HepG2 (cell line): ENCODE measurements at regions not wholly inside any gene's neighbourhood (a gene's known extent, or its start where the extent isn't known, plus 50 kb on each side); places are given as distances from the start of the nearest gene placed in this dataset.

Experiments used
- ATAC-seq: fragments of 200-7000 bp; cut with Tn5 transposase; 3 replicates; pipeline ENCODE4 v1.9.1; 2020; ENCODE audit warnings: mild to moderate bottlenecking, moderate library complexity
- BruUV-seq: library from RNA; stranded (reverse); fragments of 400-500 nt; replicated peaks from 2 replicates; lab custom pipeline; 2021; lab: Mats Ljungman, UMichigan
- CTCF ChIA-PET: fragments of 300-600 bp; formaldehyde crosslinking; extraction: SDS; loops from one replicate; lab custom pipeline; 2021; ENCODE audit warnings: low total read pairs, inconsistent platforms, low intra/inter-chr PET ratio; lab: Yijun Ruan, JAX
- POLR2A ChIA-PET: fragments of 350-600 bp; sonication (Branson Sonifier 250); formaldehyde crosslinking; loops from one replicate; lab custom pipeline; 2020; ENCODE audit warnings: antibody characterized with exemption, inconsistent platforms; lab: Yijun Ruan, JAX
- DNase-seq: peaks from one replicate; pipeline ENCODE4 v3.0.0-alpha.2; 2015; ENCODE audit warnings: low spot score
- FAIRE-seq: peaks from 3 replicates; lab custom pipeline; 2011; peaks lifted over from hg19 to GRCh38; lab: Jason Lieb, UNC
- H2AFZ ChIP-seq: one replicate; pipeline ENCODE4 v1.6.1; 2011; ENCODE audit warnings: low read length, inconsistent platforms
- H3K27ac ChIP-seq: fragments of 300-600 bp; 3 replicates; pipeline ENCODE4 v1.8.0; 2011; ENCODE audit warnings: mixed run types, mild to moderate bottlenecking, mixed read lengths, low read length, inconsistent platforms; ENCODE audit not compliant: insufficient read depth; ENCODE audit errors: extremely low read length
- H3K27me3 ChIP-seq, 2 experiments: fragments of 200-600 bp in 1 of 2; 2 replicates in 1 of 2; 3 replicates in 1 of 2; pipeline versions ENCODE4 v1.6.0 to v1.8.0; 2011; ENCODE audit warnings: low read length in 2 of 2, mild to moderate bottlenecking in 2 of 2, moderate library complexity in 2 of 2, inconsistent platforms in 1 of 2; ENCODE audit not compliant: insufficient read depth in 2 of 2, control insufficient read depth in 1 of 2
- H3K36me3 ChIP-seq, 2 experiments: fragments of 200-600 bp in 1 of 2; replicated peaks in 1 of 2; 2 replicates in 1 of 2; 3 replicates in 1 of 2; pipeline versions ENCODE4 v1.5.1 to v1.8.0; 2011; ENCODE audit warnings: low read length in 2 of 2, inconsistent platforms in 1 of 2; ENCODE audit not compliant: insufficient read depth in 2 of 2, control insufficient read depth in 1 of 2
- H3K4me1 ChIP-seq: 2 replicates; pipeline ENCODE4 v1.5.1; 2012; ENCODE audit warnings: low read length, inconsistent platforms; ENCODE audit not compliant: insufficient read depth
- H3K4me2 ChIP-seq: 2 replicates; pipeline ENCODE4 v1.6.0; 2011; ENCODE audit warnings: low read depth, low read length, inconsistent platforms
- H3K4me3 ChIP-seq, 3 experiments: fragments of 200-600 bp in 1 of 3; sonication (generic), shearing (Covaris generic) in 1 of 3; replicated peaks in 1 of 3; 2 replicates each; pipeline ENCODE4 v1.5.1; 2011 to 2016; ENCODE audit warnings: low read length in 3 of 3, inconsistent platforms in 2 of 3, low read depth in 2 of 3, mild to moderate bottlenecking in 2 of 3, control low read depth in 1 of 3, mixed read lengths in 1 of 3; ENCODE audit not compliant: insufficient read depth in 1 of 3
- H3K79me2 ChIP-seq: one replicate; pipeline ENCODE4 v1.6.1; 2011; ENCODE audit warnings: low read length, inconsistent platforms; ENCODE audit not compliant: insufficient read depth
- H3K9ac ChIP-seq: 2 replicates; pipeline ENCODE4 v1.6.0; 2011; ENCODE audit warnings: mild to moderate bottlenecking, low read depth, low read length, inconsistent platforms; ENCODE audit not compliant: insufficient read depth
- H3K9me3 ChIP-seq: 2 replicates; pipeline ENCODE4 v1.5.1; 2012; ENCODE audit warnings: mild to moderate bottlenecking, low read length
- H4K20me1 ChIP-seq: 2 replicates; pipeline ENCODE4 v1.6.0; 2011; ENCODE audit warnings: inconsistent platforms, mild to moderate bottlenecking, low read length, moderate library complexity; ENCODE audit not compliant: insufficient read depth
- BRCA1 ChIP-seq: sonication (generic); formaldehyde crosslinking; IDR thresholded peaks from 2 replicates; pipeline ENCODE4 v1.4.0; 2020; ENCODE audit warnings: missing genetic modification reagents
- FOSL2 ChIP-seq: sonication (generic); formaldehyde crosslinking; IDR thresholded peaks from 2 replicates; pipeline ENCODE4 v1.4.0; 2020; ENCODE audit warnings: missing genetic modification reagents
- NFE2L2 ChIP-seq: fragments of 150-350 bp; IDR thresholded peaks from 2 replicates; pipeline ENCODE4 v1.6.1; 2014; ENCODE audit warnings: low read length
- PRMT3 ChIP-seq: sonication (generic); formaldehyde crosslinking; IDR thresholded peaks from 2 replicates; pipeline ENCODE4 v1.8.1; 2022; ENCODE audit warnings: low read depth, mild to moderate bottlenecking, moderate library complexity, missing genetic modification reagents, borderline replicate concordance
- RAD21 ChIP-seq: fragments of 450-650 bp; formaldehyde crosslinking; IDR thresholded peaks from 2 replicates; pipeline ENCODE4 v1.5.0; 2020; ENCODE audit warnings: mild to moderate bottlenecking
- ZNF12 ChIP-seq: sonication (generic); formaldehyde crosslinking; IDR thresholded peaks from 2 replicates; pipeline ENCODE4 v1.5.0; 2020; ENCODE audit warnings: missing genetic modification reagents
- ZNF543 ChIP-seq: sonication (generic); formaldehyde crosslinking; IDR thresholded peaks from 2 replicates; pipeline ENCODE4 v1.4.0; 2020; ENCODE audit warnings: mild to moderate bottlenecking, missing genetic modification reagents
- ZNF570 ChIP-seq: sonication (generic); formaldehyde crosslinking; IDR thresholded peaks from 2 replicates; pipeline ENCODE4 v1.4.0; 2020; ENCODE audit warnings: mild to moderate bottlenecking, missing genetic modification reagents, borderline replicate concordance
- WGBS: methylation state at CpG from one replicate; pipeline ENCODE4 v1.1.6; 2017; ENCODE audit warnings: low lambda C conversion rate; 5-methylcytosine and 5-hydroxymethylcytosine counted together
- in situ Hi-C: cut with HindIII; loops from 2 replicates; pipeline ENCODE4 v1.10.0; 2017; ENCODE audit warnings: low pct_unique_long_range_greater_than_20kb; ENCODE audit not compliant: extremely low pct_ligation_motif_present
- intact Hi-C: fragments of 100-400 bp; cut with micrococcal nuclease; formaldehyde crosslinking; loops from one replicate; pipeline ENCODE4 v1.10.0; 2022; ENCODE audit not compliant: unreplicated experiment
- TF ChIP-seq, protein P1 (sequence below): sonication (generic); formaldehyde crosslinking; IDR thresholded peaks from 2 replicates; pipeline ENCODE4 v1.5.1; 2020; ENCODE audit warnings: missing genetic modification reagents, mild to moderate bottlenecking, borderline replicate concordance
- TF ChIP-seq, protein P2 (sequence below): sonication (generic); formaldehyde crosslinking; IDR thresholded peaks from 2 replicates; pipeline ENCODE4 v1.4.0; 2020; ENCODE audit warnings: missing genetic modification reagents, borderline replicate concordance

DNA sequence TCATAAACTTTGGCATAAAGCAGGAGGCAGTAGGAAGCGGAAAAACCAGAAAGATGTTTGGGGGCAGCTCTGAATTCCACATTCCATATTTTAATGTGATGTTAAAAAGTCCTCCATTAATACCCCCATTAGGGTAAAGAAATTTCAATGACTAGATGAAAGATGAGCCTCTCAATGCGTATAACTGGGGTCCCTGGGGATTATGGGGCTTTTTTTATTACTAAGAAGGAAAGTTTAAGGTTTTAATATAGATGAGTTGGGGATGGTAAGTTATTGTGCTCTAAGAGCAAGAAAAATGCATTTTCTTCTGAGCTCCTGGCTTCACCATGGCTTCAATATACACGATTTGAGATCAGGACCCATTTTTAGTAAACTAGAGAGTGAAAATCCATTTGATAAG is 321.9 kb downstream of the CDK5RAP2 start (continued):
- TF ChIP-seq, protein P1, sequence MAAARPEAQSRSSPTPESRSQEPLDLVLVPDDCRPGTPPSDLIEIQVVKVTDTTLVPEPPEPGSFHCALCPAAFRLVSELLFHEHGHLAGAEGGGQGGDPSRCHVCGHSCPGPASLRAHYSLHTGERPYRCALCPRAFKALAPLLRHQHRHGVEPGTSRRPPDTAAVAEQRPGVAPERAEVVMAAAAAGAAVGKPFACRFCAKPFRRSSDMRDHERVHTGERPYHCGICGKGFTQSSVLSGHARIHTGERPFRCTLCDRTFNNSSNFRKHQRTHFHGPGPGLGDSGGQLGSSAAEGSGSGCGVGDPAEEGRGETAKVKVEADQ (CRISPR knock-in tag): no peak
- no peak for TF ChIP-seq BRCA1 (CRISPR knock-in tag)

DNA sequence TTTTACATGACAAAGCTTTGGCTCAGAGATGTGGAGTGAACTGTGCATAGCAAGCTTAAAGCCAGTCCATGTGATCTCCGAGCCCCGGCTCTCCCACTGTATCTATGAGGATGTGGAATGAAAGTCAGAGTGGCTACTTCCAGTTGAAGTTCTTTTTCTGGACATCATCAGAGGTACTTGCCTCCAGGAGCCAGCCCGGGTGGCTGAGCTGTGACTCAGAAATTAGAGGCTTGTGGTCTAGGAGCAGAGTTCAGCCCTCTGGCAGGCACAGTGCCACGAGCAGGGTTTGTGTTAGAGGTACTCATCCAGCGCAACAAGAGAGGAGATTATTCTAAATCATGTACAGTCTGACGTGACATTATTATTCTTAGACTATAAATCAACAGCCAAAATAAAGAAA is 322.5 kb downstream of the CDK5RAP2 start:
- Histone ChIP-seq H3K4me2 (no peak overlapping the region), H3K79me2 (no peaks in the 10 kb centered on the region), H3K9me3 (no peaks in the 10 kb centered on the region), H3K4me3 (no peak overlapping the region), H3K4me1 (0 out of 2 replicates have a peak, but pooled peaks cover 8% of the 10 kb centered on the region), H2AFZ (no peak overlapping the region), H3K27me3 (no peaks in the 10 kb centered on the region), H3K27ac (no peak overlapping the region), H4K20me1 (no peaks in the 10 kb centered on the region), H3K36me3 (no peaks in the 10 kb centered on the region), H3K9ac (no peak overlapping the region)
- WGBS: 4% methylated on average over 4 of the region's 6 CpGs
- intact Hi-C loops: no loop called here
- DNase-seq (no peak), ATAC-seq (no peak), FAIRE-seq (no peak)
- in situ Hi-C loops: no loop called here
- TF ChIP-seq NFE2L2 (no peak), ZNF543 (CRISPR knock-in tag) (no peak), FOSL2 (no peak), ZNF570 (CRISPR knock-in tag) (no peak), RAD21 (CRISPR knock-in tag) (no peak), ZNF12 (no peak), PRMT3 (CRISPR knock-in tag) (no peak)
- TF ChIP-seq, protein P2, sequence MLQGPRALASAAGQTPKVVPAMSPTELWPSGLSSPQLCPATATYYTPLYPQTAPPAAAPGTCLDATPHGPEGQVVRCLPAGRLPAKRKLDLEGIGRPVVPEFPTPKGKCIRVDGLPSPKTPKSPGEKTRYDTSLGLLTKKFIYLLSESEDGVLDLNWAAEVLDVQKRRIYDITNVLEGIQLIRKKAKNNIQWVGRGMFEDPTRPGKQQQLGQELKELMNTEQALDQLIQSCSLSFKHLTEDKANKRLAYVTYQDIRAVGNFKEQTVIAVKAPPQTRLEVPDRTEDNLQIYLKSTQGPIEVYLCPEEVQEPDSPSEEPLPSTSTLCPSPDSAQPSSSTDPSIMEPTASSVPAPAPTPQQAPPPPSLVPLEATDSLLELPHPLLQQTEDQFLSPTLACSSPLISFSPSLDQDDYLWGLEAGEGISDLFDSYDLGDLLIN (CRISPR knock-in tag): no peak
- BruUV-seq: no TSS peak
- CTCF ChIA-PET: no interaction called here
- POLR2A ChIA-PET: no interaction called here
